ENCODE measurements at regions not wholly inside any gene's neighbourhood (a gene's known extent, or its start where the extent isn't known, plus 50 kb on each side); places are given as distances from the start of the nearest gene placed in this dataset.

- H3K4me1 ChIP-seq = no peaks in the 10 kb centered on the region
- intact Hi-C loops (cut with DNase I) = no loop called here
- no peaks in the 10 kb centered on the region for H3K9me3 ChIP-seq
- H3K27me3 ChIP-seq = no peaks in the 10 kb centered on the region
- no peak for TF ChIP-seq CTCF (IDR thresholded peaks at IDR 0.05)
- no peak for TF ChIP-seq POLR2AphosphoS5 (IDR thresholded peaks at IDR 0.05; ENCODE audit: insufficient read depth in 1 of 2, low read depth in 1 of 2)
- H3K36me3 ChIP-seq = no peaks in the 10 kb centered on the region
- no peak overlapping the region for H3K4me3 ChIP-seq
- DNase-seq (ENCODE audit: extremely low spot score in 2 of 2) = no peak
- H3K27ac ChIP-seq = no peak overlapping the region
These were observed 106.7 kb upstream of the KDM7A start for GRCh38 chr7:140283472-140283871.

- no peak overlapping the region for H3K4me3 ChIP-seq
- no peaks in the 10 kb centered on the region for H3K4me1 ChIP-seq
- intact Hi-C loops (cut with DNase I) = no loop called here
- H3K27ac ChIP-seq = no peak overlapping the region
- no peaks in the 10 kb centered on the region for H3K9me3 ChIP-seq
- no peaks in the 10 kb centered on the region for H3K27me3 ChIP-seq
- DNase-seq (ENCODE audit: extremely low spot score in 2 of 2) = no peak
- H3K36me3 ChIP-seq = no peaks in the 10 kb centered on the region
- TF ChIP-seq POLR2AphosphoS5 (IDR thresholded peaks at IDR 0.05; ENCODE audit: insufficient read depth in 1 of 2, low read depth in 1 of 2) (no peak), POLR2A (IDR thresholded peaks at IDR 0.05) (no peak), CTCF (IDR thresholded peaks at IDR 0.05) (no peak)
These were observed 105.2 kb upstream of the KDM7A start for GRCh38 chr7:140281960-140282359.

- H3K27me3 ChIP-seq = no peaks in the 10 kb centered on the region
- H3K27ac ChIP-seq = no peak overlapping the region
- no peak overlapping the region for H3K4me3 ChIP-seq
- TF ChIP-seq POLR2A (IDR thresholded peaks at IDR 0.05) (no peak), POLR2AphosphoS5 (IDR thresholded peaks at IDR 0.05; ENCODE audit: insufficient read depth in 1 of 2, low read depth in 1 of 2) (no peak), CTCF (IDR thresholded peaks at IDR 0.05) (no peak)
- H3K4me1 ChIP-seq = no peaks in the 10 kb centered on the region
- H3K9me3 ChIP-seq = no peaks in the 10 kb centered on the region
- DNase-seq (ENCODE audit: extremely low spot score in 2 of 2) = no peak
- no peaks in the 10 kb centered on the region for H3K36me3 ChIP-seq
- intact Hi-C loops (cut with DNase I) = no loop called here
These were observed 104.5 kb upstream of the KDM7A start for GRCh38 chr7:140281255-140281654.

- TF ChIP-seq POLR2A (IDR thresholded peaks at IDR 0.05) (no peak), POLR2AphosphoS5 (IDR thresholded peaks at IDR 0.05; ENCODE audit: insufficient read depth in 1 of 2, low read depth in 1 of 2) (no peak)
- no peaks in the 10 kb centered on the region for H3K4me1 ChIP-seq
- intact Hi-C loops (cut with DNase I) = no loop called here
- no peaks in the 10 kb centered on the region for H3K9me3 ChIP-seq
- H3K36me3 ChIP-seq = no peaks in the 10 kb centered on the region
- peak overlapping the region; percentile 53 for H3K27ac ChIP-seq
- DNase-seq (ENCODE audit: extremely low spot score in 2 of 2) = no peak
- no peaks in the 10 kb centered on the region for H3K27me3 ChIP-seq
- H3K4me3 ChIP-seq = peak overlapping the region; percentile 28 to 30
These were observed 99.2 kb upstream of the KDM7A start for GRCh38 chr7:140276001-140276400.

GRCh38 chr7:140275069-140275965 lies 98.5 kb upstream of the KDM7A start:
- DNase-seq (ENCODE audit: extremely low spot score in 2 of 2) = no peak
- H3K4me3 ChIP-seq = peak overlapping the region; percentile 28 to 30
- intact Hi-C loops (cut with DNase I) = no loop called here
- H3K27me3 ChIP-seq = no peaks in the 10 kb centered on the region
- no peaks in the 10 kb centered on the region for H3K36me3 ChIP-seq
- TF ChIP-seq CTCF (IDR thresholded peaks at IDR 0.05) (no peak), POLR2A (IDR thresholded peaks at IDR 0.05) (no peak), POLR2AphosphoS5 (IDR thresholded peaks at IDR 0.05; ENCODE audit: insufficient read depth in 1 of 2, low read depth in 1 of 2) (no peak)
- no peaks in the 10 kb centered on the region for H3K9me3 ChIP-seq
- H3K27ac ChIP-seq = peak overlapping the region; percentile 53
- no peaks in the 10 kb centered on the region for H3K4me1 ChIP-seq
